K562 (cell line): ENCODE measurements at regions not wholly inside any gene's neighbourhood (a gene's known extent, or its start where the extent isn't known, plus 50 kb on each side); places are given as distances from the start of the nearest gene placed in this dataset.
A peak's percentile ranks its signal among the peaks of the same experiment; 100 is the strongest.

Source experiments
- ATAC-seq: fragments of 200-7000 bp; cut with Tn5 transposase; 3 replicates; pipeline ENCODE4 v1.9.1; 2020; ENCODE audit warnings: moderate library complexity
- BruUV-seq: library from RNA; stranded (reverse); fragments of 400-500 nt; replicated peaks from 2 replicates; lab custom pipeline; 2021; lab: Mats Ljungman, UMichigan
- CTCF ChIA-PET: fragments of 300-600 bp; formaldehyde crosslinking; extraction: SDS; loops from one replicate; lab custom pipeline; 2021; ENCODE audit warnings: low intra/inter-chr PET ratio; lab: Yijun Ruan, JAX
- POLR2A ChIA-PET: fragments of 300-600, 350-650 bp; sonication (Branson Sonifier 250); formaldehyde crosslinking; extraction: SDS; loops from one replicate; lab custom pipeline; 2021; ENCODE audit warnings: antibody characterized with exemption, inconsistent platforms; lab: Yijun Ruan, JAX
- DNase-seq, 4 experiments: peaks; one replicate each; pipeline versions ENCODE4 v3.0.0 to v3.0.0-alpha.2; 2011 to 2018; ENCODE audit warnings: low spot score in 3 of 4, mixed read lengths in 3 of 4; ENCODE audit errors: extremely low read depth in 1 of 4
- FAIRE-seq: peaks from 2 replicates; lab custom pipeline; 2011; peaks lifted over from hg19 to GRCh38; lab: Jason Lieb, UNC
- H2AFZ ChIP-seq: 2 replicates; pipeline ENCODE4 v1.6.0; 2011; ENCODE audit warnings: low read depth, low read length, control low read depth, inconsistent platforms
- H3K27ac ChIP-seq: fragments of 200-600 bp; 3 replicates; pipeline ENCODE4 v1.8.0; 2011; ENCODE audit warnings: low read depth, mild to moderate bottlenecking, control low read depth, inconsistent platforms, low read length, moderate library complexity, mixed read lengths; ENCODE audit errors: extremely low read depth
- H3K27me3 ChIP-seq, 2 experiments: fragments of 300-600 bp in 1 of 2; 2 replicates in 1 of 2; 3 replicates in 1 of 2; pipeline versions ENCODE4 v1.6.0 to v1.8.0; 2011; ENCODE audit warnings: inconsistent platforms in 2 of 2, low read length in 2 of 2, mild to moderate bottlenecking in 1 of 2, mixed read lengths in 1 of 2, moderate library complexity in 1 of 2; ENCODE audit not compliant: control insufficient read depth in 2 of 2, insufficient read depth in 2 of 2
- H3K36me3 ChIP-seq: fragments of 300-600 bp; 3 replicates; pipeline ENCODE4 v1.8.0; 2011; ENCODE audit warnings: mild to moderate bottlenecking, low read length, inconsistent platforms; ENCODE audit not compliant: control insufficient read depth, insufficient read depth
- H3K4me1 ChIP-seq, 2 experiments: fragments of 200-600 bp in 1 of 2; replicated peaks in 1 of 2; 2 replicates in 1 of 2; 3 replicates in 1 of 2; pipeline versions ENCODE4 v1.5.1 to v1.8.0; 2011; ENCODE audit warnings: inconsistent platforms in 2 of 2, low read length in 2 of 2, mild to moderate bottlenecking in 1 of 2, mixed read lengths in 1 of 2, moderate library complexity in 1 of 2; ENCODE audit not compliant: control insufficient read depth in 2 of 2, insufficient read depth in 2 of 2
- H3K4me2 ChIP-seq: 2 replicates; pipeline ENCODE4 v1.6.1; 2011; ENCODE audit warnings: low read length, control low read depth, inconsistent platforms, mixed read lengths; ENCODE audit not compliant: insufficient read depth
- H3K4me3 ChIP-seq: fragments of 200-600 bp; sonication (generic), shearing (Covaris generic); 2 replicates; pipeline ENCODE4 v1.5.1; 2016; ENCODE audit warnings: control low read depth, inconsistent platforms
- H3K79me2 ChIP-seq: fragments of 200-600 bp; 3 replicates; pipeline ENCODE4 v1.8.0; 2011; ENCODE audit warnings: low read length, inconsistent platforms; ENCODE audit not compliant: control insufficient read depth, insufficient read depth
- H3K9ac ChIP-seq, 2 experiments: 2 replicates each; pipeline versions ENCODE4 v1.6.0 to v1.6.1; 2011; ENCODE audit warnings: low read depth in 2 of 2, low read length in 2 of 2, control low read depth in 1 of 2, inconsistent platforms in 1 of 2, mild to moderate bottlenecking in 1 of 2, mixed read lengths in 1 of 2; ENCODE audit not compliant: insufficient read depth in 1 of 2
- H3K9me1 ChIP-seq: one replicate; pipeline ENCODE4 v1.6.0; 2011; ENCODE audit warnings: inconsistent platforms, mild to moderate bottlenecking, low read length, moderate library complexity; ENCODE audit not compliant: control insufficient read depth, insufficient read depth
- H3K9me3 ChIP-seq: replicated peaks from 2 replicates; pipeline ENCODE4 v1.5.1; 2011; ENCODE audit warnings: low read depth, low read length, inconsistent platforms; ENCODE audit not compliant: control insufficient read depth, insufficient read depth
- H4K20me1 ChIP-seq: replicated peaks from 2 replicates; pipeline ENCODE4 v1.6.1; 2011; ENCODE audit warnings: low read length, inconsistent platforms, mixed read lengths; ENCODE audit not compliant: control insufficient read depth, insufficient read depth
- C11orf30 ChIP-seq: fragments of 450-650 bp; IDR thresholded peaks from 2 replicates; pipeline ENCODE4 v1.6.1; 2016; ENCODE audit warnings: low read depth, mild to moderate bottlenecking
- ELK3 ChIP-seq: fragments of 450-650 bp; formaldehyde crosslinking; IDR thresholded peaks from 2 replicates; pipeline ENCODE4 v1.4.0; 2020; ENCODE audit warnings: mild to moderate bottlenecking
- HEY1 ChIP-seq: fragments of 250-450 bp; sonication (Bioruptor Pico); IDR thresholded peaks from 2 replicates; pipeline ENCODE4 v1.5.0; 2020; ENCODE audit warnings: mild to moderate bottlenecking, moderate library complexity, borderline replicate concordance
- MAFG ChIP-seq: fragments of 450-650 bp; conservative IDR thresholded peaks from 2 replicates; pipeline ENCODE4 v1.6.1; 2016; ENCODE audit warnings: missing genetic modification characterization, missing compliant biosample characterization
- ZNF280A ChIP-seq: fragments of 450-650 bp; IDR thresholded peaks from 2 replicates; pipeline ENCODE4 v1.6.1; 2018; ENCODE audit warnings: mild to moderate bottlenecking, low read depth; ENCODE audit not compliant: partially characterized antibody
- ZNF316 ChIP-seq: fragments of 450-650 bp; IDR thresholded peaks from 2 replicates; pipeline ENCODE4 v1.6.1; 2016
- ZNF384 ChIP-seq: IDR thresholded peaks from 2 replicates; pipeline ENCODE4 v1.6.1; 2012; ENCODE audit warnings: low read depth, low read length, improper control_type of control experiment
- WGBS: fragments of 100-300 bp; shearing (Covaris generic); methylation state at CpG from one replicate; pipeline ENCODE4 v1.1.6; 2016; ENCODE audit warnings: low coverage, mixed read lengths; ENCODE audit not compliant: insufficient coverage; ENCODE audit errors: missing lambda C conversion rate; 5-methylcytosine and 5-hydroxymethylcytosine counted together
- in situ Hi-C: fragments of 300-500 bp; cut with MboI; formaldehyde crosslinking; loops from 4 replicates; pipeline ENCODE4 v1.15.0; 2018; ENCODE audit warnings: inconsistent platforms, mixed read lengths
- intact Hi-C: fragments of 100-400 bp; cut with micrococcal nuclease; formaldehyde crosslinking; loops from 2 replicates; pipeline ENCODE4 v1.14.2; 2022
- TF ChIP-seq, protein P1 (sequence below): fragments of 250-450 bp; sonication (Bioruptor Pico); IDR thresholded peaks from 2 replicates; pipeline ENCODE4 v1.4.0; 2020; ENCODE audit warnings: mild to moderate bottlenecking, moderate library complexity
- TF ChIP-seq, protein P2 (sequence below): fragments of 250-450 bp; sonication (Bioruptor Pico); IDR thresholded peaks from 2 replicates; pipeline ENCODE4 v1.8.0; 2021; ENCODE audit warnings: moderate library complexity, mild to moderate bottlenecking, inconsistent platforms

DNA sequence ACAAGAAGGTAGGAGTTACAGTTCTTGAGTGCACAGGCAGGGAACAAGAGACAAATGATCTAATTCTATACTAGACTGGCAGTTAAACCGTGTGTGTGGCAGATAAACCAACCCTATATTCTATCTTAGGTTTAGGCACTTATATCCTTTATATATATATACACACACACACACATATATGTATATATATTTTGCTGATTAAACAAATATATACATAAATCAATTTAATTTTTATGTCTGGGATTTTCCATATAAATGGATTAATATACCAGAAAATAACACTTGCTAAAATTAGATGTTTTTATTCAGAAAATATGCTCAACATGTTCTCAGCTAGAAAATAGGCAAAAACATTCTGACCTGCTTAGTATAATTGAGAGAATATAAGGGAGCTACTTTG is 887.9 kb upstream of the KLHL29 start:
- Histone ChIP-seq H3K9ac (no peak overlapping the region), H3K27me3 (no peaks in the 10 kb centered on the region), H3K27ac (no peak overlapping the region), H4K20me1 (no peaks in the 10 kb centered on the region), H3K9me3 (no peaks in the 10 kb centered on the region), H3K4me2 (no peak overlapping the region), H3K4me1 (no peaks in the 10 kb centered on the region), H2AFZ (no peak overlapping the region), H3K36me3 (no peaks in the 10 kb centered on the region), H3K9me1 (no peaks in the 10 kb centered on the region), H3K79me2 (no peaks in the 10 kb centered on the region), H3K4me3 (no peak overlapping the region)
- intact Hi-C loops (no loop called here), in situ Hi-C loops (no loop called here)
- WGBS = 0% methylated on average over 1 of the region's 1 CpG
- TF ChIP-seq ELK3 (no peak), C11orf30 (peak; percentile 50; the same call in 1 of the 2 replicates), ZNF316 (peak; percentile 66), HEY1 (no peak), MAFG (tag) (0 out of 2 replicates have a peak, but pooled peaks have one; percentile 21), ZNF280A (no peak), ZNF384 (no peak)
- TF ChIP-seq, protein P1, sequence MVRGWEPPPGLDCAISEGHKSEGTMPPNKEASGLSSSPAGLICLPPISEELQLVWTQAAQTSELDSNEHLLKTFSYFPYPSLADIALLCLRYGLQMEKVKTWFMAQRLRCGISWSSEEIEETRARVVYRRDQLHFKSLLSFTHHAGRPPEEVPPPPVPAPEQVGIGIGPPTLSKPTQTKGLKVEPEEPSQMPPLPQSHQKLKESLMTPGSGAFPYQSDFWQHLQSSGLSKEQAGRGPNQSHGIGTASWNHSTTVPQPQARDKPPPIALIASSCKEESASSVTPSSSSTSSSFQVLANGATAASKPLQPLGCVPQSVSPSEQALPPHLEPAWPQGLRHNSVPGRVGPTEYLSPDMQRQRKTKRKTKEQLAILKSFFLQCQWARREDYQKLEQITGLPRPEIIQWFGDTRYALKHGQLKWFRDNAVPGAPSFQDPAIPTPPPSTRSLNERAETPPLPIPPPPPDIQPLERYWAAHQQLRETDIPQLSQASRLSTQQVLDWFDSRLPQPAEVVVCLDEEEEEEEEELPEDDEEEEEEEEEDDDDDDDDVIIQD (CRISPR knock-in tag) = no peak
- TF ChIP-seq, protein P2, sequence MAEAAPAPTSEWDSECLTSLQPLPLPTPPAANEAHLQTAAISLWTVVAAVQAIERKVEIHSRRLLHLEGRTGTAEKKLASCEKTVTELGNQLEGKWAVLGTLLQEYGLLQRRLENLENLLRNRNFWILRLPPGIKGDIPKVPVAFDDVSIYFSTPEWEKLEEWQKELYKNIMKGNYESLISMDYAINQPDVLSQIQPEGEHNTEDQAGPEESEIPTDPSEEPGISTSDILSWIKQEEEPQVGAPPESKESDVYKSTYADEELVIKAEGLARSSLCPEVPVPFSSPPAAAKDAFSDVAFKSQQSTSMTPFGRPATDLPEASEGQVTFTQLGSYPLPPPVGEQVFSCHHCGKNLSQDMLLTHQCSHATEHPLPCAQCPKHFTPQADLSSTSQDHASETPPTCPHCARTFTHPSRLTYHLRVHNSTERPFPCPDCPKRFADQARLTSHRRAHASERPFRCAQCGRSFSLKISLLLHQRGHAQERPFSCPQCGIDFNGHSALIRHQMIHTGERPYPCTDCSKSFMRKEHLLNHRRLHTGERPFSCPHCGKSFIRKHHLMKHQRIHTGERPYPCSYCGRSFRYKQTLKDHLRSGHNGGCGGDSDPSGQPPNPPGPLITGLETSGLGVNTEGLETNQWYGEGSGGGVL (CRISPR knock-in tag) = no peak
- no peak for FAIRE-seq
- no TSS peak for BruUV-seq
- POLR2A ChIA-PET = no interaction called here
- CTCF ChIA-PET = no interaction called here
- no peak for ATAC-seq
- no peak for DNase-seq
